Skin of body (tissue), 1 donor: ENCODE measurements at regions not wholly inside any gene's neighbourhood (a gene's known extent, or its start where the extent isn't known, plus 50 kb on each side); places are given as distances from the start of the nearest gene placed in this dataset.

Experiments
- DNase-seq: peaks from one replicate; lab custom pipeline; 2025; lab: John Stamatoyannopoulos, UW

DNA sequence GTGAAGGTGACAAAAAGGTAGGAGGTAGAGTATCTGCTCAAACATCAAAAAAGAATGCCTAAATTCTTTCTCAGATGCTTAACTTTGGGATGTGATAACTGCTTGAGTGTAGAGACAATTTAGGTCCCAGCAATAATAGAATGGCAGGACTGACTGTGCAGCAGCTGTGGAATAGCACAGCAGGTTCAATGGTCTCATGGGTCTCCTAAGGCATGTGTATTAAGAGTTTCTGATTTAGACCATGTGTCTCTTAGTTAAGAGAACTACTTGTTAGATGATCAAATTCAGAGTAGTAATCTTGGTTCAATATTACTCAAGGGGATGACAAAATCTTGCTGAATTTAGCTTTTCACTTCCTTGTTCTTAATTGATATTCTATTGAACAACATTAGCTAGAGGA is 72.0 kb downstream of the ALX1 start:
- no peak for DNase-seq

GRCh38 chr12:85356596-85357385 is 76.8 kb downstream of the ALX1 start:
- DNase-seq: no peak

- no peak for DNase-seq
Measured at GRCh38 chr12:85357609-85358008, 77.6 kb downstream of the ALX1 start.

DNA sequence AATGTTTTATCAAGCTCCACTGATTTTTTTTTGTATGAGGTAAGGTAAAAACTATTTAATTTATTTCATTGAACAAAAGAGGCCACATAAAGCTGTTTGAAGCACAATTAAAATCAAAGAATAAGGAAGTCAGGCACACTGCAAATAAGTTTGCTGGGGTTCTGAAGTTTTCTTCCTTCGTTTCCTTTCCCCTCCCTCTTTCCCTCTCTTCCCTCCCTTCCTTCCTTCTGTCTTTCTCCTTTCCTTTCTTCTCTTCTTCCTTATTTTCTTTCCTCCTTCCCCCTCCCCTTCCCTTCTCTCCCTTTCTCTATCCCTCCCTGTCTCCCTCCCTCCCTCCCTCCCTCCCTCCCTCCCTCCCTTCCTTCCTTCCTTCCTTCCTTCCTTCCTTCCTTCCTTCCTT is 78.7 kb downstream of the ALX1 start:
- no peak for DNase-seq

- no peak for DNase-seq
Measured at GRCh38 chr12:85363382-85364190, 83.6 kb downstream of the ALX1 start.

DNA sequence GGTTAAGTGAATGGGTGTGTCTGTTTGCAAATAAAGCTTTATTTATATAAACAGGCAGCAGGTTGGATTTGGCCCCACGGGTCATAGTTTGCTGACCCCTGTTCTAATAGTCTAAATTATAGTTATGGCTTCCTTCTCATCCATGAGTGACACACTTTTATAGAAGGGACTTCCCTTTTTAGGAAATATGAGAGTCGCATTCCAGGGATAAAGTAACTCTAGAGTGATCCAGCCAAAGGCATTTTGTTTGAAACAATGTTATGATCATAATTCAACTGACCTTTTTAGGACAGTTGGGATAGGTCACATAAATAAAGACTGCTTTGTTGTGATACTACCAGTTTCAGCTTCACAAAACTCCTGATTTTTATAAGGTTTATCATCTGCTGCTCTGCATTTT is 87.9 kb downstream of the ALX1 start:
- no peak for DNase-seq

DNA sequence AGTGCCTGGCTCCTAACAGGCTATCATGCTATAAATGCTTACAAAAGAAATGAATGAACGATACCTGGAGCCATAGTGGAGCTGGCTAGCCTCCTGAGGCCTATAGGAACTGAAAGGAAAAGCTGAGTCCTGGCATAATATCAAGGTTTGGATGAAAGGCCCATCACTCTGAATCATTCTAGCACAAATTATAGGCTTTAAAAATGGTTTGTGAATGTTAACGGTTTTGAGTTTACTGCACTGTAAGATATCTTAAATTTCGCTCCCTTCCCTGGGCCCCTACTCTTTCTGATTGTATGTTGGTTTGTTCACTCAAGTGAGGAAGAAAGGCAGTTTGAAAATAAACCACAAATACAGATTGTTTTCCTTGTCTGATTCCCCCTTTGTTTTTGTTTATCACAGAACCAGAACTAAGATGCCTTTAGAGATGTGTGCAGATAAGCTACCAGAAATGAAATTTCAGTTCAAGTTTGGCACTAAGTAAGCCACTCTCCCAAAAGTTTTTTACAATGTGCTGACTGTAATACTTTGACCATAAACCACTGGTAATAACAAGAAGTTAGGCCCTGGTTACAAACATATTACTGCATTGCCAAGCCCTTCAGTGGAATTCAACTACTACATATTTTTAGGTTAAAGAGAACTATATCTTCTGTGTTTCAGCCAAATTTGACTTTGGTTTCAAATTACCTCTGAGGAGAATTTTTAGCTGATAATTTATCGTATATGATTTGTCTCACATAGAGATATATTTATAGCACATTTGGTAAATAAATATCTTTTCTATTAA is 89.5 kb downstream of the ALX1 start:
- DNase-seq: no peak

DNA sequence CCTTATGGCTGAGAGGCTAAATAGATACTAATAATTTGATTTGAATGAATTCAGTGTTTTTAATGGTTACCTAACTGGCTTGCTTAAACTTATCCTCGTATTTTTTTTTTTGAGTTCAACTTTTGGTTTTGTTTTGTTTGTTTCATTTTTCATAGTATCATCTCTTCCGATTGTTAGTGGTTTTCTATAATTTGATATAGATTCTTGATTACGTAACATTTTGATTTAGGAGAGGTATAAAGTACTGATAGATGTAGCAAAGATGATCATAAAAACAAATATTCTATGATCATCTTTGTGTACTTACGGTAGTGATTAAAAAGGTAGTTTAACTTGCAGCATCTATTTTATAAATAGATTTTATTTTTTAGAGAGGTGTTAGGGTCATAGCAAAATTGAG is 93.0 kb downstream of the ALX1 start:
- DNase-seq: no peak

DNA sequence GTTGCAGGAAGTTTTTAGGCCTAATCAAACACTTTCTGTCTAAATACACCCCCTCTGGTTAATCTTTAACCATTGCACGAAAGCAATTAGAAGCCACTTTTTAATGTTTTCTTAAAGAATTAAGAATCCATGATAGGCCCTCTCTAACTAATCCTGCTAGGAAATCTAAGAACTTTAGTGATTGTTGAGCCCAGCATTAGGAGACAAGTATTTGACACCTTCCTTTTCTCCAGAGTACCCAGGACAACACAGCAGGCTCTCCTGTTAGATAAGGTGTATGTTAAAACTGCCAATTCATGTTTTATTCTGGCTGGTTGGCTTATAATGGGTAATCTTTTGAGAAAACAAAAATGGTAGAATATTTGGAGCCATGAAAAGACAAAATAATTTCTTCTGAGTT is 95.0 kb downstream of the ALX1 start:
- no peak for DNase-seq

GRCh38 chr12:85385406-85385805 is 105.4 kb downstream of the ALX1 start:
- no peak for DNase-seq

DNA sequence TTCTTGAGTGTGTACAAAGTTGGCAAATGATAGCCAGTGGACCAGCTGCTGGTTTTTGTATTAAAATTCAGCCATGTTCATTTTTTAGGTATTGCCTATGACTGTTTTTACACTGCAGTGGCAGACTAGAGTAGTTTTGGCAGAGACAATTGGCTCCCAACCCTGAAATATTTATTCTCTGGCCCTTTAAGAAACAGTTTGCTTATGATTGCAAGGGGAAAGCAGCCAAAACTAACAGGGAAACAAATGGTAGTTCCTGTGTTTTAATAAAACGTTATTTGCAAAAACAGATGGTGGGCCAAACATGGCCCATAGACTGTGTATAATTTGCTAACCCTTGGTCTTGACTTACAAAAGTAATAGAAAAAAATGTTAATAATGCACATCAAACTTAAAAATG is 110.2 kb downstream of the ALX1 start:
- DNase-seq: no peak

DNA sequence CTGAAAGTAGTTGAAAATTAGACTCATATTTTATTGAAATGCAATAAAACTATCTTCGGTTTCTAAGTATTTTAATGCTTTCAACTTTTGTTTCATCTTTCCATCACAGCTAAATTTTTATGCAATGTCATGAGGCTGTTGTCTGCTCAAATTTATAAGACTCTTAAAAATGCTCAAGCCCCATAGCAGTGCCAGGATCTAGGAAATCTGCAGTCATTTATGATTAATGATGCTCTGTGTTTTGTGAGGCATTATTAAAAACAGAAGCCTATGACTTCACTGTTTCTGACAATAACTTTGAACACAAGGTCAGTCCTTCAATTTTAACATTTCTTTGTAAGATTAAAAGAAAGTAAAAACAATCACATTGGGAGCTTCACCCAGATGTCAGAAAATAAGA is 112.5 kb downstream of the ALX1 start:
- DNase-seq: peak; percentile 76

DNA sequence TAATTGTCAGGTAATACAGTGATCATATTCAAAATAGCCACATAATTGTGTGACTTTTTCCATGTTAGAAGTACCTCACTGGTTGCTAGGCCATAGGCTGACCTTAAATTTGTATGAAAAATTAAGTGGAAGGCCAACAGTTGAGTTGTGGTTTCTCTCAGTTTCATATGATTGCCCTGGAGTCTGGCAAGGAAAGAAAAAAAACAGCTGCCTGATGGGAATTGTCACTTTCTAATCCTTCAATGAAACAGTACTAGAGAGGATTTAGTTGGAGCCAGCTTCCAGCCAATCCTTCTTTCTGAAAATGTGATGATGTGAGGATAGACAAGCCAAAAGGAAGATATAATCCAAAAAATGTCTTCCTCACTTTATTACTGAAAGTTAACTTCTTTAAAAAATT is 113.6 kb downstream of the ALX1 start:
- no peak for DNase-seq

GRCh38 chr12:85394065-85394464 is 114.0 kb downstream of the ALX1 start:
- DNase-seq: no peak

GRCh38 chr12:85394809-85395208 is 114.8 kb downstream of the ALX1 start:
- no peak for DNase-seq

GRCh38 chr12:85405262-85405661 is 125.2 kb downstream of the ALX1 start:
- DNase-seq: no peak

GRCh38 chr12:85405781-85406522 is 125.9 kb downstream of the ALX1 start:
- DNase-seq: peak; percentile 2

DNA sequence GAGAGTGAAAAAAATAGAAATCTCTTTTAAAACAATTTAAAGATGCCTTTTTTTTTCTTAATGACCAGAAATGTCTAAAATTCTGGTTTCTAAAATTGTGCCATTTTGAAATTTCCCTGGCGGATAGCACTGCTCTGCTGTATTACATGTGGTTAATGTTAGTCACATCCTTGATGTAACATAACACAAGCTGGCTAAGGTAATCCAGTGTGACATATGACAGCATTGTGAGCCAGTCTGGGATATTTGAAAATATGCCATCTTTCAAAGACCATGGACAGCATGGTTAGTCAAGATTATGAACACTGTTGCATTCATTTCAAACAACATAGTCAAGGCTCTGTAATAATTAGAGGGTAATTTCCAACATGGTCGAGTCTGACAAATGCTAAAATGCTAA is 133.2 kb downstream of the ALX1 start:
- no peak for DNase-seq

- no peak for DNase-seq
Measured at GRCh38 chr12:85422762-85423161, 142.7 kb downstream of the ALX1 start.

- no peak for DNase-seq
Measured at GRCh38 chr12:85423947-85424346, 143.9 kb downstream of the ALX1 start.

GRCh38 chr12:85424581-85425348 is 144.7 kb downstream of the ALX1 start:
- DNase-seq: no peak
